Omental fat pad (tissue), 3 donors: ENCODE measurements at regions not wholly inside any gene's neighbourhood (a gene's known extent, or its start where the extent isn't known, plus 50 kb on each side); places are given as distances from the start of the nearest gene placed in this dataset.

Source experiments
- ATAC-seq: fragments of 150-250 bp; one replicate; pipeline ENCODE4 v1.9.1; 2016; ENCODE audit warnings: mild to moderate bottlenecking, moderate library complexity; ENCODE audit not compliant: low FRiP score
- DNase-seq: peaks from one replicate; pipeline ENCODE4 v3.0.0-alpha.2; 2019; ENCODE audit warnings: low spot score
- CTCF ChIP-seq, 3 donors: fragments of 450-650 bp; IDR thresholded peaks; one replicate each; pipeline ENCODE4 v1.5.1; 2016 to 2017; ENCODE audit warnings: antibody characterized with exemption in 3 of 3, mild to moderate bottlenecking in 3 of 3, moderate library complexity in 2 of 3

GRCh38 chr6:56334937-56335336 lies 87.6 kb upstream of the COL21A1 start:
- TF ChIP-seq CTCF (IDR thresholded peaks at IDR 0.05), result no peak
- DNase-seq (no peak), ATAC-seq (no peak)

GRCh38 chr6:56329271-56330050 lies 82.1 kb upstream of the COL21A1 start:
- no peak for DNase-seq
- ATAC-seq, result no peak

GRCh38 chr6:56328728-56329090 lies 81.3 kb upstream of the COL21A1 start:
- no peak for TF ChIP-seq CTCF (IDR thresholded peaks at IDR 0.05)
- no peak for DNase-seq
- ATAC-seq, result no peak

More at GRCh38 chr6:56329271-56330050, 82.1 kb upstream of the COL21A1 start:
- TF ChIP-seq CTCF (IDR thresholded peaks at IDR 0.05), result no peak

DNA sequence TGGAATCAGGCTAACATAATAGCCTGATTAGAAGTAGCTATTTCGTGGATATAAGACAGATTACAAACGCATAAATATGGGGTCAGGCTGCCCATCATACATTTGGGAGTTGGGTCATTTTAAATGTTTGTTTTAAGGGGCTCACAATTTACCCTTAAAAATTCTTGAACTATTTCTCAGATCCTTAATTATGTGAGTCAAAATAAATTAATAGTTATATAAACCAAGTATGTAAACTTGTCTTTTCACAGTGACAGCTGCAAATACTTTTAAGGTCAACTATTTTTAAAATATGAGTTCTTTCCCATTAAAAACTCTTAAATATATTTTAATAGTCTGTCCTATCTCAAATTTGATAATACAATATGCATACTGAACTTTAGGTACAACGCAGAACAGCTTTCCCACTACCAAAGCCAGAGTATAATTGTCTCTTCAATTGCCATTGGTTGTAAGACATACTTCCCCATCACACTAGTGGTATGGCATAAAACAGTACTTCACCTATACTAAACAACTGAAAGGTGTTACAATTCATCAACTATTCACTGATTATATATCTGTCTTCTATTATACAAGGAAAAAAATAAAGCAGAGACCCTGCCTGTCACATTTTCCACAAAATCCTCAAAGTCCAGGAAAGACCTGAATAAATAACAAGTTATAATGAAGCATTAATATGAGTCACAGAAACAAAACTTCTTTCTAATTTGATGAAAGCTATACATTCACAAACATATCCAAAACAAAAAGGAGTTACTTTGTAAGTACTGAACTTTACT lies 80.8 kb upstream of the COL21A1 start:
- no peak for DNase-seq
- TF ChIP-seq CTCF (IDR thresholded peaks at IDR 0.05), result no peak
- no peak for ATAC-seq

DNA sequence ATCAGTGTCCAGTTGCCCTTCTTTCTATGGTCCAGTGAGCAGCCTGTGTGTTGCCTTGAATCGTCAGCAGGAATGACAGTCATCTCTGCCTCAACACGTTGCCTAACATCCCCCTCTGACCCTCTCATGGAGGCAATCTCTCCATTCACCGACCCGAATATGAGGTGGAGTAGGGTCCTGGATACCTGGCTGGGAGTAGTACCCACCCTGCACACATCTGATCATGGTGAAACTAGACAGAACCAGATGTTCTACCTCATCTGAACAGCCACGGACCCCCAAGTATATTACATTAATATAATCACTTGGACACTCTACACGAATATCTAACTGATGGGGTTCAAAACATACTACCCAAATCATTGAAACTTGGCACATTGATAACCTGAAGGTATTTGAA lies 77.0 kb upstream of the COL21A1 start:
- DNase-seq (no peak), ATAC-seq (no peak)
- TF ChIP-seq CTCF (IDR thresholded peaks at IDR 0.05), result no peak

- DNase-seq (no peak), ATAC-seq (no peak)
- no peak for TF ChIP-seq CTCF (IDR thresholded peaks at IDR 0.05)
Measured at GRCh38 chr6:56318851-56319250, 71.5 kb upstream of the COL21A1 start.
